GM21390 (cell line): ENCODE measurements at regions not wholly inside any gene's neighbourhood (a gene's known extent, or its start where the extent isn't known, plus 50 kb on each side); places are given as distances from the start of the nearest gene placed in this dataset.
"Not testable (repeated sequence)": the region's sequence is repeated elsewhere in the genome, so short reads cannot be mapped to it uniquely, and the experiment has no call there.

Source experiments
- ATAC-seq: cut with Tn5 transposase; IDR thresholded peaks from one replicate; pipeline ENCODE4 v1.9.1; 2021; ENCODE audit not compliant: unreplicated experiment

DNA sequence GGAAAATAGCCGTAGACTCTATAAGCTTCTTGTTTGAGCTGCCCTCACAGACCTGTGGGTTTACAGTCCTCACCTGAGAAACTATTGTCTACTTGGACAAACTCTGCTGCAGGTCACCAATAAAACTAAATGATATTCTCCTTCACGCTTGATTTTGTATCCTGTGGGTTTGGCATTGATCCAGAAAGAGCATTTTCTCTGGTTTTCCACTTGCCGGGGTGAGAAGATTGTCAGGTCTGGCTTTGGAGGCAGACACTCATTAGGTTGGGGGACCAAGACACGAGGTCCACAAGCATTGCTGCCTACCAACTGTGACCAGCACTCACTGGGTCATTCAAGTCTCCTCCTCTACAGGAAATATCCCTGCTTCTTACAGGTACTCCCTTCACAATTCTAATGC lies 68.5 kb downstream of the CDC14C start:
- no peak for ATAC-seq

DNA sequence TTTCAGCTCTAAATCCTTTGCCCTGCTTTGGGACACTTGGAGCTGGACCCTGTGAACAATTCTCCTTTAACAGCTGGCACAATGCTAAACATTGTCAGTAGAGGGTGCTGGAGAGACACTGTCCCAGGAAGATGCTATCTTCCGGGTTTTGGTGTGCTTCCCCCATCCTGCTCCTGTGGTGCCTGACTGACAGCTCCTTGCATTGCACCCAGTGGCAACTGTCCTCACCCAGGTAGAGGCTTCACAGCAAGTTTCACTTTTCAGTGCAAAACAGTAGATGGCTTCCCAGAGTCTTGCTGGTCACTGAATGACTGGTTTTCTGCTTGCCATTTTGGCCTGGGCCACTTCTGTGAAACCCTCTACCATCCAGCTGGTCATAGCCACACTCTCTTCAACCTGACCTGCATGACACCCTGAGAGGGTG lies 77.3 kb downstream of the CDC14C start:
- ATAC-seq: peak; percentile 98

DNA sequence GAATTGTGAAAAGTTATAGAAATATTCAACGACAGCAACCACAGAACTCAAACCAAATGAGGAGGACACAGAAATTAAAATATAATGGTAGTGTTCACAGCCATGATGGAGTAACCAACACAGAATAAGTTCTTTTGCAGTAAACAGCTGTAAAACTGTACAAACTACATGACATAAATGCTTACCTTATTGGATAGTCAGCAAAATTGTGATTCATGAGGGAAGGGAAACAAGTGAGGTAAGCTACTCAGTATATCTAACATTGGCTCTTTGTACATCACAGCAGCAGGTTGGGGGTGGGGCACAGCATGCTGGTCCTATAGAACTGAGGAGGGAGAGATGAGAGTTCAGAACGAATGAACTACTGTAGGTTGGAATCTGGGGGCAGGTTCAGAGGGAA lies 86.4 kb downstream of the CDC14C start:
- ATAC-seq: no peak

DNA sequence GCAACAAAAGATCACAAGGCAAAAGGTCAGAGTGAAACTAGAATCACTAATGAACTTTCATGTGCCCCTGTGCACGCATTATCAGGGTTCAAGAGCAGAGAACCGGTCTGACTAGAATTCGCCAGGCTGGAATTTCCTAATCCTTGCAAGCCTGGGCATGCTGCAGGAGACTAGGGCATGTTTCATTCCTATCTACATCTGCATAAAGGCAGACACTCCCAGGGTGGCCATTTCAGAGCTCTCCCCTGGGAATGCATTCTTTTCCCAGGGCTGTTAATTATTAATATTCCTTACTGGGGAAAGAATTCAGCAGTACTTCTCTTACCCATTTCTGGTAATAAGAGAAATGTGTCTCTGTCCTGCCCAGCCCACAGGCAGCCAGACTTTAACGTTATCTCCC lies 90.5 kb downstream of the CDC14C start:
- no peak for ATAC-seq

DNA sequence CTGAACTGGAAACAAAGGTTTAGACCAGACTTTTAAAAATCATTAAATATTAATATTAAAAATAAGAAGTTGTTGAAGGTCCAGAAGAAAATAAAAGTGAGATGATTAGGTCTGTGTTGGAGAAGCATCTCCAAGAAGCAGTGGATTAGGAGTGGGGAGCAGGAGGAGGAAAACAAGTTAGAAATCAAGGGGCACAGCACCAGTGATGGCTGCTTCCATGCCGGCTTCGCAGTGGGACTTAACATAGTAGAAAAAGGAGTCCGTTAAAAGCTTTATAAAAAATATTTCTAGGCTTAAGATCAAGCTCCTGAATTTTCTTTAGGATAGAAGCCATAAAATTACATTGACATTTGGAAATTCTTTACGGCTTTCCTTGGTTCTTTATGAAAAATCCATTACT lies 95.8 kb downstream of the CDC14C start:
- ATAC-seq: no peak

DNA sequence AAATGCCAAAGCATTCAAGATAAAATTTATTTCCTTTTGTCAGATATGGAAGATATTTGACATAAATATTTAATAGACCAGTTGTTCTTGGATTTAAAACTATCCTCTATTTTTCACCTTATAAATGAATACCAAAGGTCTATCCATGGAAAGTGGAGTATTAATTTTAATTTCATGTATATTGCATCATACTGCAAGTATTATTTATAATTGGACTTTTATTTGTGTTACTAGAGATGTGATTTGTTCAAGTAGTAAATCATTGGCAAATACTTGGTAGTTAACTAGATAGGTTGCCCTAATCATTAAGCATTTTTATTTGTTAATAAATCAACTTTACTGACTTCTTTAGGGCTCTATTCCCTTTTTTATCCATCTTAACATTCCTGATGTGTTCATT lies 98.1 kb downstream of the CDC14C start:
- no peak for ATAC-seq

DNA sequence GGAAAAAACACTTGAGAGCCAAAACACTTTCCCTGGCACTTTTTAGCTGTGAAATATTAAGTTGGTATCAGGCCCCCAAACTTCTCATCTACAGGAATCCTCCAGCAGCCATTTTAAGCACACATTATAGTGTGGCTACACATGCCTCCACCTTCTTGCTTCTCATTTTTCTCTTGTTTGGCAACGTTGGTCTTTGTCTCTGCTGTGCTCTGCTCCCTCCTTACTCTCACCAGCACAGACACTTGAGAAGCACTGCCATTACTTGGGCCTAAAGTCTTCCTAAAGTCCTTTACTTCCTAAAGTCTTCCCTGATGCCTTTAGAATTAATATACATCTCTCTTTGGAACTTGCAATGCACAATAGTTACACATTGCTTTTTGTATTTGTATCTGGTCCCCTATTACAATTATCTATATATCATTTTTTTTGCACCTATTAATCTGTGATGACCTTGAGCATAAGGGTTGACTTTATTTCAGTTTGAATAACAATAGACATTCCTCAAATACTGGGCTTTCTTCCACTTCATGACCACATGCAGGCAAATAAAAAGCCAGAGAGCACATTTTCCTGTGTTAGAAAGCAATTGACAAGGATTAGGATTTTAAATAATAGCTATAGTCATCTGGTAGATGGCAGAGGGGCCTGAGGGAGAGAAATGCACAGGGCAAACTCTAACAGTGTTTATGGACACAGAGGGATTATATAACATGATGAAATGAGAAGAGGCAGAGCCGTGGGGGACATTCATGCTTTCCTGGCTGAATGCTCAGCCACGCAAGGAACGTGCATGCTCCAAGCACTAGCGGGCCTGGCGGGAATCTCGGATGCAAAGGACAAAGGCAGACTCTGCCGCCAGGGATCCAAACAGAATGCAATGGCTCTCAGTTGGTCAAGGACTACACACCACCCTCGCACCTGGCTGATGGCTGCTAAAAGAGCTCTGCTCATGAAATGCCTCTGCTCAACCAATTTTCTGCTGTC lies 99.3 kb downstream of the CDC14C start:
- no peak for ATAC-seq

DNA sequence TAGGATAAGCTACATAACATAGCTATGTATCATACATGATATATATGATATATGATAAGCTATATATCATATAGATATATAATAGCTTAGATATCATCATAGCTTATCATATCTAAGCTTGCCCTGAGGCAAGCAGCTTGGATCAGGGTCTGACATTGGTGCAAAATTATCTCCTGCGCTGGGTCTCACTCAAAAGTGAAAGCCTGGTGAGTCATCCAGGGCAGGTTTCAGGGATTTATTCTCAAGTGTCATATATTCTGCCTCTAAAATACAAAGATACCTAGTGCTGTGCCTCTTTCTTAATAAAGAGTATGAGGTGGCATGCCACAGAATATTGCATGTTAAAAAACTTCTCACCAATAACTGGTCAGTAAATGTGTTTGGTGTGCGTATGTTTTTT lies 105.9 kb downstream of the CDC14C start:
- no peak for ATAC-seq

DNA sequence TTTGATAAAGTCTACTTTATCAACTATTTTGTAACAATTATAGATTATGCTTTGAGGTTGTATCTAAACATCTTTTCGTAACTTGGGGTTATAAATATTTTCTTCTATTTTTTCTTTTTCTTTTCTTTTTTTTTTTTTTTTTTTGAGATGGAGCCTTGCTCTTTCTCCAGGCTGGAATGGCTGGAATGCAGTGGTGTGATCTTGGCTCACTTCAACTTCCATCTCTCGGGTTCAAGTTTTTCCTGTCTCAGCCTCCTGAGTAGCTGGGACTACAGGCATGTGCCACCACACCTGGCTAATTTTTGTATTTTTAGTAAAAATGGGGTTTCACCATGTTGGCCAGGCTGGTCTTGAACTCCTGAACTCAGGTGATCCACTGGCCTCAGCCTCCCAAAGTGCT lies 108.8 kb downstream of the CDC14C start:
- not testable (repeated sequence) for ATAC-seq

DNA sequence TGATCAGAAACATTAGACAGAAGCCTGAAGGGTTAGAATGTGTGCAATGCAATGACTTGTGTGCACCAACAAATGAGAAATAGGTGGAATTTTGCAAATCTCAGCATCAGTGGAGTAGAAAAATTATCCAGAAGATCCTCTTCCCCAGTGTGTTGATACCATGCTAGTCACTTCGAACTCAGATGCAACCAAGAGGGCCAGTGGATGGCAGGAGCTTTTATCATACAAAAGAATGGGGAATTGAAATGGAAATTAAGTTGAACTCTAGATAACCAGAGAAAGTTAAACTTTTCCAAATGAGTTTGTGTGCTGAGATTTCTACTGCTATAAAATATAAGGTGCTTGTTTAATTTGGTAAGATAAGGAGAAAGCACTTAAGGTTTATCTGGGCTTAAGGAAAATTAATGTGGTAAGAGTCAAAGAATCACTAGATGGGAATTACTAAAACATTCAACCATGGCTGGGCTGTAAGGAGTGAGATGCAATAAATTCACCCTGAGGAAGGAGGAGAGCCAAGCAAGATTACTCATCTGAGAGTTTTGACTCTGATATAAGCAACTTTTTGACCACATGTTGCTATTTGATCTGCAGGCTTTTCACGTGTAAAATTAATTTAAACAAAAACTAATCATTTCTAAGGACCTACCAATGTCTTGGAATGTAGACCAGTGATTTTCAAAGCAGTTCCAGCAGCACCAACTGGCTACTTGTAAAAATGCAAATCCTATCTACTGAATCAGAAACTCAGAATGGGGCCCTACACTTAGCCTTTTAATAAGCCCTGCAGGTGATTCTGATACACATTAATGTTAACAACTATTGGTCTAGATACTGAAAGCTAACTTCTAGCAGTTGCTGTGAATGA lies 113.2 kb downstream of the CDC14C start:
- ATAC-seq: no peak

DNA sequence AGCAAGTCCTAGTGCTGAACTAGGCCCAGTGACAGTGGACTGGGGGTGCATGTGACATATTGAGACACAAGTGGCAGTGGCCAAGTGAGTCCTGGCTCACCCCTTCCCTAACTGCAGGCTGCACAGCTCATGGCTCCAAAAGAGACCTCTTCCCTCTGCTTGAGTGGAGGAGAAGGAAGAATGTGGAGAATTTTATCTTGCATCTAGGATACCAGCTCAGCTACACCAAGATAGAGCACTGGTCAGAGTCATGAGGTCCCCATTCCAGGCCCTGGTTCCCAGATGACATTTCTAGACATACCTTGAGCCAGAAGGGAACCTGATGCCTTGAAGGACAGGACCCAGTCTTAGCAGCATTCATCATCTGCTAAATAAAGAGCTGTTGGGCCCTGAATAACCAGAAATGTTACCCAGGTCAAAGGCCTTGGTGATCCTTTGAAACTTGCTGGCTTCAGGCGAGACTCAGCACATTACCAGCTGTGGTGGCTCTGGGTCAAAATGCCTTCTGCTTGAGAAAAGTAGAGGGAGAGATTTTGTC lies 114.5 kb downstream of the CDC14C start:
- ATAC-seq: no peak

DNA sequence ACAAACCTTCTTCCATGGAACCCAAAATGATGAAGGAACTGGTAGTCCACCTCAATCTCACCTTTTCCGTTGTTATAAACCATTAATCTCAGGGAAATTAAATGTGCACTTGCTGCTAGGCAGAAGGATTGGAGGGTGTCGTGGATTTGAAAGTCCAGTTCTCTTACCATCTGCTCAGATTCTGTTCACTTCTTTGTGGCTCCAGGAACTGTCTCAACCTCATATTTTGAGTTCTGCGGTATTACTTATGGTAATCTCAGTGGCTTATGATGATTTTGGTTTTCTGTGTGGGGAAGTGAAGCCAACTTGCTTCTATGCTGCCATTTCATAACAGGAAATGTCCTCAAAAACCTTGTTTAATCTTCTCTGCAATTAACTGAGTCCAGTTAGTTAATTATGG lies 136.4 kb downstream of the CDC14C start:
- ATAC-seq: no peak

DNA sequence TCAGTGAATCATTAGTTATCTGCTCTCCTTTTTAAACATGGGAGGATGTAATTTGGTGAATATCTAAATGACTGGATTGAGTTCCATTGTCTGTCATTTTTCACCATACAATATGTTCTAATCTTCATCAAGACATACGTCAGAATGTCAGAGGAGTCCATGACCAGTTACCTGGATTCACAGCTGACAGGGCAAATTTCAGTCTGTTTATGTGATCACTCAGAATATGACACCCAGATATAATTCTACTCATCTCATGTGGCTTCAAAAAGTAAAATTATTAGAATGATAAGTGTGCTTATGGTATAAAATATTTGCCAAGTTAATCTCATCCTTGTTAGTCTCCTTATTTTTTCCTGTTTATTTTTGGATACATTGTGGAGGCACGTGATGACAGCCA lies 150.2 kb downstream of the CDC14C start:
- no peak for ATAC-seq

DNA sequence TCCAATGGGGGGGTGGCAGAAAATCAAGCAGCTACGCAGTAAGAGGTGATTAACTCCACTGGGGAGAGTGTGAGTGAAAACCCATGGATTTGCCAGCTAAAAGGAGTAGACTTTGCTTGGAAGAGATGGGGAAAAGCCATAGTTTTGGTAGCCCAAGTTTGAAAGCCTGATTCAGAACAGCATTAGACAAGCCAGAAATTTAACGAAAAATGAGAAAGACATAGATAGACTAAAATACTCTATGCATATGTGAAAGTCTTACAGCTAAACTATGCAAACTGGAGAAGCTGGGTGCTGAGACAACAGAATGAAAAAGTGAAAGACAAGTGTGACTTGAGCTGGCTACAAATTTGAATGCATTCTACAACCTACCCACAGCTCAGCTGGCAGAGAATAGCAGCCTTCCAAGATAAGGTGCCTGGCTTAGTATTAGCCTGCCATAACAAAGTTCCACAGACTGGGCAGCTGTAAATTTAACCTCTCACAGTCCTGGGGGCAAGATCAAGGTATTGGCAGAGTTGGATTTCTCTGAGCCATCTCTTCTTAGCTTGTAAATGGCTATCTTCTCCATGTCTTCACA lies 156.6 kb downstream of the CDC14C start:
- ATAC-seq: no peak

DNA sequence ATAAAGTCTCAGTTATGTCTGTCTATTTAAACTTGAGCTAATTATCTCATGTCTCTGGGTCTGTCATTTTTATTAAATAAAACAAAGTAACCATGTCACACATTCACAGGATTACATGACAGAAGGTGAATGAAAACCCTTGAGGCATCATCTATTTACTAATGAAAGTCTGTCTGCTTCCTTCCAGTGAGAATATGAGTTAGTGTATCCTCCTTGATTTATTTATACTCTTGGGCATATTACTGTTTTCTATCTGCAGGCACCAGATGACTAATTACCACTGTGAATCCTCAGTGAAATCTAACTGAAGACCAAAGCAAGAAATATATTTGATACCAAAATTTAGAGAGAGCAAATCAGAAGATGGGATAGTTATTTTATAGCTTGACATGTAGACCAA lies 163.7 kb downstream of the CDC14C start:
- ATAC-seq: no peak

DNA sequence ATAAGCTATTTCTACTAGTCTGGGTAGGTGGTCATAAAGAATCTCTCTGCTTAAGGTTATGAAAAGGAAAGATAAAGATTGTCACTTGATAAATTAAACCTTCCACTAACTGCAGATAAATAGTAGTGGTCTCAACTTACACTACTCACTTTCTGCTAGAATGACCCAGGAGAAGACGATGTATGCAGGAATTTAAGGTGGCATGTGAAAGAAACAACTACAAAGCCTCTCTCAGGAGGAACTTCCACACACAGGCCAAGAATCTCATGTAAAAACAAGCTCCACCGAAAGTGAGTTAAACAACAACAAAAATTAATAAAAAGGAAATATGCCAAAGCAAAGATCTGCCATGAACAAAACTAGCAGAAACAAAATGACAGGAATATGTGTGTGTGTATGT lies 165.4 kb downstream of the CDC14C start:
- no peak for ATAC-seq

DNA sequence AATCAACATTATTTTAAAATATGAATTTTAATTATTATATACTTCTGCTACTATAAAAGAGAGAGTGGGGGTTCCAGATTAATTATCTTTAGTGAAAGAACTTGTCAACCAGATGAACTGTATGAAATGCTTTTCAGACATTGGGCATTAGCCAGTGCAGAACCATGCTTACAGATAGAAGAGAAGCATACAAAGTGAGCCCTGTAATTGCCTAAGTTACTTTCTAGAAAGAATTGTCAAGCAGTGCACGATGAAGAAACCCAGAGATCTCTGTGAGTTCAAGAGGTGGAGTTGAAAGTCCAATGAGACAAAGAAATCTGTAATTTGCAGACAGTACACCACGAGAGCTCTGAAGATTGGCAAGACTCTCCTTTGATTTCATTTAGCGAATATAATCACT lies 166.7 kb downstream of the CDC14C start:
- ATAC-seq: no peak

DNA sequence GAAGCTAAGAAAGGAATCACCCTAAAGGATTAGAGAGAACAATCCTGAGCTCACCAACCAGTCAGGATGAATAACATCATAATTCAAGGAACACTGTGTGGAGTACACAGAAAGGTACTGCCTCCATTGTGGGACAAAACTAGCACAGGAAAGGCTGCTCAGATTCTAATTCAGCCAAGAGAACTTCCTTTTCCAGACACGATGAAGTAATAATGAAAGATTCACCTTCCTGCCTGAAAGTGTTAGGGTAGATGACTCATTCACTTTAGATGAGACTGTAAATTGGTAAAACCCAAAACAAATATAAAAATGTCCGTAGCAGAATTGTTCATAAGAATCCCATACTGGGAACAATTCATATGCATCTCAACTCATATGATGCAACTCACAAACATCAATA lies 167.2 kb downstream of the CDC14C start:
- ATAC-seq: no peak

DNA sequence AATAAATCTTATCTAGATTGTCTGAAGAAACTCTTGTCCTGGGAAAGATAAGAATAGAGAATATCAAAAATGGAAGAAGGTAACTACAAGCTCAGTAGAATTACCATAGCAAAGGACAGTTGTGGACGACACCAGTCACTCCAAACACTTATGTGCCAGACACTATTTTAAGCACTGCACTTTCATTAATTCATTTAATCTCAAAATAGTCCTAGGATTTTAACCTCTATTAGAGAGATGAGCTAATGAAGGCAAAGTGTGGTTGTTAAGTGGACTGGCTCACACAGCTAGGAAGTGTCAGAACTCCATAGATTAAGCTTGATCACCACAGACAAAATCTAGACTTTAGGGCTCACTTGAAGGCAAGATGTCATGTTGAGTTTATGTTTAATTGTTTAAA lies 168.9 kb downstream of the CDC14C start:
- no peak for ATAC-seq

DNA sequence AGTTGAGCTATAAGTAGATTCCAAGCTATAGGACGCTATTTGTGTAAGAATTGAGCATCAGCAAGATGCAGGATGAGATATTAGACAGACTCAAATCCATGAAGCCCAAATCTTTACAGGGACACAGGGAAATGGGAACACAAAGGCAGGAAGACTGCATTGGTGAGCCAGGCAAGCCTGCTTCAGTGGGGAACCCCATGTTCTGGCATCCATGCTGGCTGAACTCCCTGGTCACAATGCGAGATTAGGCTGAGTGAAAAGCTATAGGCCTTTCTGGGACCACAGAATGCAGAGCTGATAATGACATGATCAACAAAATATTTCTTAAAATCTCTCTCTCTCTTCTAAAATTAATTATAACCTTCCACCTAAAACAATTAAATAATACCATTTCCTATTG lies 170.5 kb downstream of the CDC14C start:
- no peak for ATAC-seq

DNA sequence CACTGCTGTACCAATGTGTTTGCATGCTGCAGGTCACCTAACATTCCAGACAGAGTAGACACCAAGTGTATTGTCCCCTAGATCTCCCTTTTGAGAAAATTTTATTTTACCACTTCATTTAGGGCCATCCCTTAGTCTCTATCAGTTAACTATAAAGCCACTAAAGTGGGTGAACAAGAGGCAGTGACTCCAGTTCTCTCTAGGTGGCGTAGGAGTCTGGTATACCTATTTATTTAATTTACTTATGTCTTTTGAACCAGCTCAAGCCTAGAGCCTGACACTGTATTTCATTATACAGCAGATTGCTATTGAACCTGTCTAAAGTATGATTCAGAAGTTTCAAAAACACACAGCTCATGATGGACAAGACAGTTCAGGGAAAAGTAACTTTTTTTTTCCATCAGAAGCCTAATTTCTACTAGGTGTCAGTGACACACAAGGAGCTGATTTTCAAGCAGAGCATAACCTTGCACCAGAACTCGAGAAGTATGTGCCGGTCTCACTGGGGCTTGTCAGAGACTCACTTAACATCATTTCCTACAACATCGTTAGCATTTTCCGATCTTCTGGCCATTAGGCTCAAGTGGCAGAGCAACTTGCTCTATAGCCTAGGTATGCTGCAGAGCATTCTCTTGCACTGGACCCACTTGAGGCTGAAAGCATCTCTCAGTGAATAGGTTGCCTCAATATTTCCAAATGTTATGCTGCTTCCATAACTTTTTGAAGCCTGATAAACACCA lies 175.4 kb downstream of the CDC14C start:
- ATAC-seq: no peak
